ENCODE measurements at regions not wholly inside any gene's neighbourhood (a gene's known extent, or its start where the extent isn't known, plus 50 kb on each side); places are given as distances from the start of the nearest gene placed in this dataset.

GRCh38 chr2:182587831-182588230 is 128.2 kb upstream of the DNAJC10 start:
- no peak overlapping the region for H3K4me3 ChIP-seq (ENCODE audit: low read length)
- TF ChIP-seq CTCF (IDR thresholded peaks at IDR 0.05; ENCODE audit: insufficient read depth, low read depth, low read length, missing control alignments), result no peak
- DNase-seq (ENCODE audit: low read depth), result peak; percentile 36

- TF ChIP-seq CTCF (IDR thresholded peaks at IDR 0.05; ENCODE audit: insufficient read depth, low read depth, low read length, missing control alignments), result no peak
- H3K4me3 ChIP-seq (ENCODE audit: low read length), result no peak overlapping the region
- no peak for DNase-seq (ENCODE audit: low read depth)
These were observed 126.9 kb upstream of the DNAJC10 start for GRCh38 chr2:182589121-182589520.

- DNase-seq (ENCODE audit: low read depth), result no peak
- no peak overlapping the region for H3K4me3 ChIP-seq (ENCODE audit: low read length)
- TF ChIP-seq CTCF (IDR thresholded peaks at IDR 0.05; ENCODE audit: insufficient read depth, low read depth, low read length, missing control alignments), result no peak
These were observed 124.3 kb upstream of the DNAJC10 start for GRCh38 chr2:182591774-182592173.

GRCh38 chr2:182592691-182593393 is 123.2 kb upstream of the DNAJC10 start:
- no peak for TF ChIP-seq CTCF (IDR thresholded peaks at IDR 0.05; ENCODE audit: insufficient read depth, low read depth, low read length, missing control alignments)
- no peak for DNase-seq (ENCODE audit: low read depth)
- H3K4me3 ChIP-seq (ENCODE audit: low read length), result no peak overlapping the region

- DNase-seq (ENCODE audit: low read depth), result peak; percentile 69
- H3K4me3 ChIP-seq (ENCODE audit: low read length), result no peak overlapping the region
- no peak for TF ChIP-seq CTCF (IDR thresholded peaks at IDR 0.05; ENCODE audit: insufficient read depth, low read depth, low read length, missing control alignments)
These were observed 122.6 kb upstream of the DNAJC10 start for GRCh38 chr2:182593394-182593975.

- no peak for TF ChIP-seq CTCF (IDR thresholded peaks at IDR 0.05; ENCODE audit: insufficient read depth, low read depth, low read length, missing control alignments)
- peak; percentile 5 for DNase-seq (ENCODE audit: low read depth)
- H3K4me3 ChIP-seq (ENCODE audit: low read length), result no peak overlapping the region
These were observed 121.8 kb upstream of the DNAJC10 start for GRCh38 chr2:182594286-182594685.

- no peak for DNase-seq (ENCODE audit: low read depth)
These were observed 120.4 kb upstream of the DNAJC10 start for GRCh38 chr2:182595650-182596049.

More at GRCh38 chr2:182595650-182596049, 120.4 kb upstream of the DNAJC10 start:
- TF ChIP-seq CTCF (IDR thresholded peaks at IDR 0.05; ENCODE audit: insufficient read depth, low read depth, low read length, missing control alignments), result no peak
- H3K4me3 ChIP-seq (ENCODE audit: low read length), result no peak overlapping the region

All from epithelial cell of esophagus (primary cell).